Activated CD8-positive, alpha-beta T cell treated with anti-CD3 and anti-CD28 coated beads for 36 hours (primary cell): ENCODE measurements at regions not wholly inside any gene's neighbourhood (a gene's known extent, or its start where the extent isn't known, plus 50 kb on each side); places are given as distances from the start of the nearest gene placed in this dataset.

Experiments used
- ATAC-seq: fragments of 200-7000 bp; cut with Tn5 transposase; one replicate; pipeline ENCODE4 v1.10.0; 2021; ENCODE audit warnings: mild to moderate bottlenecking, moderate library complexity
- CTCF ChIA-PET: fragments of 350-600 bp; sonication (Branson Sonifier 250); formaldehyde crosslinking; loops from one replicate; lab custom pipeline; 2021; ENCODE audit warnings: antibody characterized with exemption; lab: Charles Lee
- POLR2A ChIA-PET: fragments of 350-600 bp; sonication (Branson Sonifier 250); formaldehyde crosslinking; loops from one replicate; lab custom pipeline; 2021; ENCODE audit warnings: antibody characterized with exemption; lab: Charles Lee
- DNase-seq: peaks from one replicate; pipeline ENCODE4 v3.0.0-alpha.2; 2020
- H3K27ac Mint-ChIP-seq: one replicate; pipeline ENCODE4 v1.8.0; 2021; ENCODE audit warnings: mild to moderate bottlenecking, mixed read lengths
- H3K27me3 Mint-ChIP-seq: one replicate; pipeline ENCODE4 v1.8.0; 2021; ENCODE audit warnings: mixed read lengths
- H3K36me3 Mint-ChIP-seq: one replicate; pipeline ENCODE4 v1.8.0; 2021; ENCODE audit warnings: low read depth, mixed read lengths
- H3K4me1 Mint-ChIP-seq: one replicate; pipeline ENCODE4 v1.8.0; 2021; ENCODE audit warnings: low read depth, mixed read lengths
- H3K4me3 Mint-ChIP-seq: one replicate; pipeline ENCODE4 v1.8.0; 2021; ENCODE audit warnings: mild to moderate bottlenecking, moderate library complexity, mixed read lengths
- H3K9me3 Mint-ChIP-seq: one replicate; pipeline ENCODE4 v1.8.0; 2021; ENCODE audit warnings: mixed read lengths
- CTCF ChIP-seq: fragments of 200-600 bp; IDR thresholded peaks from one replicate; pipeline ENCODE4 v1.8.0; 2022; ENCODE audit warnings: antibody characterized with exemption, mild to moderate bottlenecking
- intact Hi-C: fragments of 100-400 bp; cut with micrococcal nuclease; formaldehyde crosslinking; loops from one replicate; pipeline ENCODE4 v1.10.0; 2022

DNA sequence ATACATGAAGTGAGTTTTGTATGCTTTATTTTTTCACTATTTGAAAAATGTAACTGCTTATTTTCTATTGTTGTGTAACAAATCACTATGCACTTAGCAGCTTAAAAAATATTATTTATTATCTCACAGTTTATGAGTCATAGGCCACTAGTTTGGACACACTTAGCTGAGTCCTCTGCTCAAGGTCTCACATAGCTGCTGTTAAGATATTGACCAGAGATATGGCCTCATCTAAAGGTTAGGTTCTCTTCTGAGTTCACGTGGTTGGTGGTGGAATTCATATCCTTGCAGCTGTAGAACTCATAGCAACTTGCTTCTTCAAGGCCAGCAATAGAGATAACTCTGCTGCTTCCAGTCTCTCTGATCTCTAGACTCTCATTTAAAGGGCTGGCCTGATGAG, 534.4 kb downstream of the SPRY1 start:
- H3K36me3 Mint-ChIP-seq, result no peaks in the 10 kb centered on the region

GRCh38 chr4:123934096-123934495, 537.5 kb downstream of the SPRY1 start:
- Mint-ChIP-seq H3K4me1 (no peaks in the 10 kb centered on the region), H3K36me3 (no peaks in the 10 kb centered on the region), H3K9me3 (peaks cover 1% of the 10 kb centered on the region), H3K27ac (no peak overlapping the region), H3K4me3 (no peak overlapping the region), H3K27me3 (peaks cover 2% of the 10 kb centered on the region)
- intact Hi-C loops, result no loop called here
- ChIA-PET POLR2A (no interaction called here), CTCF (no interaction called here)
- ATAC-seq, result no peak
- DNase-seq, result no peak
- TF ChIP-seq CTCF, result no peak

More for the DNA sequence above, 534.4 kb downstream of the SPRY1 start:
- intact Hi-C loops, result no loop called here
- CTCF ChIA-PET, result no interaction called here
- no peak for DNase-seq
- Mint-ChIP-seq H3K4me1 (no peaks in the 10 kb centered on the region), H3K27ac (no peak overlapping the region), H3K9me3 (peaks cover 1% of the 10 kb centered on the region), H3K4me3 (no peak overlapping the region), H3K27me3 (peaks cover 2% of the 10 kb centered on the region)
- ATAC-seq, result no peak
- POLR2A ChIA-PET, result no interaction called here
- TF ChIP-seq CTCF, result no peak

- no peak overlapping the region for H3K4me3 Mint-ChIP-seq
- H3K9me3 Mint-ChIP-seq, result peaks cover 1% of the 10 kb centered on the region
- no peak for DNase-seq
- H3K36me3 Mint-ChIP-seq, result no peaks in the 10 kb centered on the region
- no peak for TF ChIP-seq CTCF
- H3K27me3 Mint-ChIP-seq, result peaks cover 3% of the 10 kb centered on the region
- no peaks in the 10 kb centered on the region for H3K4me1 Mint-ChIP-seq
- ChIA-PET CTCF (no interaction called here), POLR2A (no interaction called here)
- ATAC-seq, result no peak
- intact Hi-C loops, result no loop called here
- H3K27ac Mint-ChIP-seq, result no peak overlapping the region
Measured at GRCh38 chr4:123936621-123937043, 540.0 kb downstream of the SPRY1 start.

DNA sequence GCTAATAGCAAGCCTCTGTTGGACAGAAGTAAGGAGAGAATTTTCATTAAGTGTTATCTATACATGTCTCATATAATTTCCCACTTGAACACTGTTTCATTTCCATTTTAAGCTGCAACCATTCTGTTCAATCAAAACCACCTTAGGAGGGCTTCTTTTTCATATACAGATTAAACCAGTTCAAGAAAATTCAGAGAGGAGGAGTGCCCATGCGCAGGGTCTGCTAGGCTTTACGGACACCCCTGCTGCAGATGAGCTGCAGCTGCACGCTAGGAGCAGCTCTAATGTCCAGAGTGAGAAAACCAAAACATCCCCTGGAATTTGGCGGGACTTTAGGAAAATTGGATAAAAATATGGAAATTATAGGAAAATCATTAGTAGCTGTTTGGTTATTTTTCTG, 541.0 kb downstream of the SPRY1 start:
- Mint-ChIP-seq H3K9me3 (no peaks in the 10 kb centered on the region), H3K27ac (no peak overlapping the region), H3K4me1 (no peaks in the 10 kb centered on the region), H3K27me3 (peaks cover 1% of the 10 kb centered on the region), H3K36me3 (no peaks in the 10 kb centered on the region), H3K4me3 (no peak overlapping the region)
- CTCF ChIA-PET, result interaction anchor here (1.1 kb wide), 1 partner anchor 165 kb away, joined by 4 read pairs; no protein-coding TSS in a partner anchor
- POLR2A ChIA-PET, result no interaction called here
- ATAC-seq, result no peak
- intact Hi-C loops, result no loop called here
- no peak for DNase-seq
- TF ChIP-seq CTCF, result no peak

- ATAC-seq (no peak), DNase-seq (no peak)
- Mint-ChIP-seq H3K9me3 (no peaks in the 10 kb centered on the region), H3K36me3 (no peaks in the 10 kb centered on the region), H3K27ac (no peak overlapping the region), H3K4me1 (no peaks in the 10 kb centered on the region), H3K27me3 (peaks cover 1% of the 10 kb centered on the region), H3K4me3 (no peak overlapping the region)
- intact Hi-C loops, result no loop called here
- no peak for TF ChIP-seq CTCF
- POLR2A ChIA-PET, result no interaction called here
- CTCF ChIA-PET, result no interaction called here
Measured at GRCh38 chr4:123939621-123940020, 543.0 kb downstream of the SPRY1 start.
